ENCODE measurements at regions not wholly inside any gene's neighbourhood (a gene's known extent, or its start where the extent isn't known, plus 50 kb on each side); places are given as distances from the start of the nearest gene placed in this dataset.

DNA sequence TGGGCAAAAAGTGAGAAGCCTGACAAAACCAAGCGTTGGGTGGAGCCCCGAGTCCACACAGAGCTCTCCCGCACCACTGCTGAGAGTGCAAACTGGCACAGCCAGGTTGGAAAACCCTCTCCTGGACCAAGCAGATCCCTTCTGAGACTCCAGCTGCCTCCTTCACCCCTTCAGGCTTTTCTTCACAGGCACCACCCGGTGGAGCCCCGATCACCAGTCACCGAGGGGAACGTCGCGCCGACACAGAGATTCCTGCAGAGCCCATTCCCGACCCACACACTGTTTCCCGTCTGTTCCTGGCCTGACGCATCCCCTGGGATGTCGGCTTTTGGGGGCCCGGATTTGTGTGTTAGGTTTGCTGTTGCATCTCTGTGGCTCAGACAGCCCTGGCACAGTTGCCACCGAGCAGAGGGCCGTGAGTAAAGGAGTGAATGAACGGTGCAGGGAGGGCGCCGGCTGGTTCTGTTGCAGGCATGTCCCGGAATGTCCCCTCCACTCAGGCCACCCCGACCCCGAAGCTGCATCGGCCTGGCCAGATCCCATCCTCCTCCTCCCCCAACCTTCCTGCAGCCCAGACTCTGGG, 51.0 kb upstream of the INPP5A start:
- no peak for DNase-seq

DNA sequence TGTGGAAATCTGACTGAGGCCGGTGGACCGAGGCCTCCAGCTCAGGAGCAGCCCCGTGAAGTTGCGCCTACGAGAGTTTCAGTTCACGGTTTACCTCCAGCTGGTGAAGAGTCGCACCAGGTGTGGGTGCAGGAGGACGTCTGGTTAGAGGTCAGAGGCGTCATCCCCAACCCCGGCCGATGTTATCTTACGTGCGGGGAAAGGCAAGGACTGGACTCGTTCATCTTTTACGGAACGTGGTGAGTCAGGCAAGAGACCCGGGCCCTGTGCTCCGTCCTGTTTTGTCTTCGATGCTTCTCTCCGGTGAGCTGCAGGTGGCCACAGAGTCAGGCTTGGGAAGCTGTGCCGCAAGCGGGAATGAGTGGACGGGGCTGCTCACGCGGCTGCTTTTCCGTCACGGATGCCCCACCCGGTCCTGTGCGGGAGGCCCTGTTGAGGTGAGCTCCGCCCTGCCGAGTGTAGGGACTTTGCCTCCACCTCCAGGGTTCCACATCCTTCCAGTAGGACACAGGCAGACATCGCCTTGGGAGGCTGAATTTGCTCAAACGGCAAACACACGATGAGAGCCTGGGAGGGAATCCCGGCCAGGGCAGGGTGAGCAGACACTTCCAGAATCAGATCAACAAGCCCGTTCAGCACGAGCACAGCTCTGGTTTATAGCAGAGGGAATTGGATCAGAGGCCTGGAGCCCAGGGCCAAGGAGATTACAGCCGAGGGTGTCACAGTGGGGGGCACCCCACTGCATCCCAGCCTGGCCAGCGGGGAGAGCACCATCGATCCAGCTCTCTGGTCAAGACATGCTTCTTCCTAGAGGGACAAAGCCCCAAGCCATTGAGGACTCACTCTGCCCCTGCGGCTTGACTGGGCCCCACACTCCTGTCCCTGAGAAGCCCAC, 50.1 kb upstream of the INPP5A start:
- DNase-seq: no peak
